ENCODE measurements at regions not wholly inside any gene's neighbourhood (a gene's known extent, or its start where the extent isn't known, plus 50 kb on each side); places are given as distances from the start of the nearest gene placed in this dataset.
A peak's percentile ranks its signal among the peaks of the same experiment; 100 is the strongest.

GRCh38 chr5:8634219-8634618 is 765.3 kb downstream of the MTRR start:
- DNase-seq: no peak

GRCh38 chr5:8641786-8642505 is 773.0 kb downstream of the MTRR start:
- no peak for DNase-seq

- no peak for DNase-seq
Observed at GRCh38 chr5:8644377-8644776, 775.4 kb downstream of the MTRR start.

GRCh38 chr5:8647111-8647510 is 778.2 kb downstream of the MTRR start:
- DNase-seq: no peak

GRCh38 chr5:8650186-8650585 is 781.2 kb downstream of the MTRR start:
- DNase-seq: no peak

- DNase-seq: no peak
Observed at GRCh38 chr5:8660133-8660893, 791.4 kb downstream of the MTRR start.

GRCh38 chr5:8663374-8663773 is 794.4 kb downstream of the MTRR start:
- DNase-seq: no peak

GRCh38 chr5:8675182-8675581 is 806.2 kb downstream of the MTRR start:
- DNase-seq: no peak

GRCh38 chr5:8676695-8677094 is 807.7 kb downstream of the MTRR start:
- peak in 1 of 2 donors; percentile 23 for DNase-seq

- no peak for DNase-seq
Observed at GRCh38 chr5:8682381-8682780, 813.4 kb downstream of the MTRR start.

GRCh38 chr5:8683496-8683895 is 814.5 kb downstream of the MTRR start:
- no peak for DNase-seq

GRCh38 chr5:8685704-8686103 is 816.8 kb downstream of the MTRR start:
- DNase-seq: no peak

GRCh38 chr5:8686707-8687106 is 817.8 kb downstream of the MTRR start:
- no peak for DNase-seq

- no peak for DNase-seq
Observed at GRCh38 chr5:8689773-8690172, 820.8 kb downstream of the MTRR start.

GRCh38 chr5:8691221-8691620 is 822.3 kb downstream of the MTRR start:
- no peak for DNase-seq

- DNase-seq: no peak
Observed at GRCh38 chr5:8693341-8693844, 824.4 kb downstream of the MTRR start.

GRCh38 chr5:8694545-8694944 is 825.6 kb downstream of the MTRR start:
- peak; percentile 76 for DNase-seq

GRCh38 chr5:8695902-8696845 is 827.2 kb downstream of the MTRR start:
- DNase-seq: peak in 1 of 2 donors; percentile 28

- peak in 1 of 2 donors; percentile 29 for DNase-seq
Observed at GRCh38 chr5:8700222-8700621, 831.3 kb downstream of the MTRR start.

- peak in 1 of 2 donors; percentile 42 for DNase-seq
Observed at GRCh38 chr5:8700671-8701070, 831.7 kb downstream of the MTRR start.

- DNase-seq: peak in 1 of 2 donors; percentile 27
Observed at GRCh38 chr5:8701251-8701650, 832.3 kb downstream of the MTRR start.

GRCh38 chr5:8710426-8710930 is 835.4 kb downstream of the SEMA5A start:
- no peak for DNase-seq

All from right lung (tissue), 2 donors.